ENCODE measurements at regions not wholly inside any gene's neighbourhood (a gene's known extent, or its start where the extent isn't known, plus 50 kb on each side); places are given as distances from the start of the nearest gene placed in this dataset.

GRCh38 chr22:47561766-47562165, 799.3 kb downstream of the TBC1D22A start:
- DNase-seq (ENCODE audit: low read depth), result no peak
- no peak overlapping the region for H3K4me3 ChIP-seq (ENCODE audit: low read length)
- TF ChIP-seq CTCF (IDR thresholded peaks at IDR 0.05; ENCODE audit: insufficient read depth, low read depth, low read length, missing control alignments), result no peak

- TF ChIP-seq CTCF (IDR thresholded peaks at IDR 0.05; ENCODE audit: insufficient read depth, low read depth, low read length, missing control alignments), result no peak
- no peak for DNase-seq (ENCODE audit: low read depth)
- no peak overlapping the region for H3K4me3 ChIP-seq (ENCODE audit: low read length)
Observed at GRCh38 chr22:47561115-47561675, 798.7 kb downstream of the TBC1D22A start.

GRCh38 chr22:47558828-47559700, 796.6 kb downstream of the TBC1D22A start:
- TF ChIP-seq CTCF (IDR thresholded peaks at IDR 0.05; ENCODE audit: insufficient read depth, low read depth, low read length, missing control alignments), result no peak
- no peak overlapping the region for H3K4me3 ChIP-seq (ENCODE audit: low read length)
- DNase-seq (ENCODE audit: low read depth), result no peak

GRCh38 chr22:47556473-47556872, 794.0 kb downstream of the TBC1D22A start:
- TF ChIP-seq CTCF (IDR thresholded peaks at IDR 0.05; ENCODE audit: insufficient read depth, low read depth, low read length, missing control alignments), result no peak
- no peak overlapping the region for H3K4me3 ChIP-seq (ENCODE audit: low read length)
- DNase-seq (ENCODE audit: low read depth), result no peak

- DNase-seq (ENCODE audit: low read depth), result no peak
- TF ChIP-seq CTCF (IDR thresholded peaks at IDR 0.05; ENCODE audit: insufficient read depth, low read depth, low read length, missing control alignments), result no peak
- H3K4me3 ChIP-seq (ENCODE audit: low read length), result no peak overlapping the region
Observed at GRCh38 chr22:47553436-47553835, 791.0 kb downstream of the TBC1D22A start.

GRCh38 chr22:47552541-47553205, 790.2 kb downstream of the TBC1D22A start:
- H3K4me3 ChIP-seq (ENCODE audit: low read length), result no peak overlapping the region
- DNase-seq (ENCODE audit: low read depth), result no peak
- TF ChIP-seq CTCF (IDR thresholded peaks at IDR 0.05; ENCODE audit: insufficient read depth, low read depth, low read length, missing control alignments), result no peak

Data from epithelial cell of esophagus (primary cell).